Large intestine (tissue), 3 donors: ENCODE measurements at regions not wholly inside any gene's neighbourhood (a gene's known extent, or its start where the extent isn't known, plus 50 kb on each side); places are given as distances from the start of the nearest gene placed in this dataset.

Source experiments
- DNase-seq, 2 donors: peaks; one replicate each; pipeline versions ENCODE4 v3.0.0 to v3.0.0-alpha.2; 2013
- H3K27ac ChIP-seq: one replicate; pipeline ENCODE4 v1.5.1; 2013; ENCODE audit warnings: low read length
- H3K27me3 ChIP-seq: 2 replicates; pipeline ENCODE4 v1.6.1; 2013; ENCODE audit warnings: low read length; ENCODE audit not compliant: control insufficient read depth, insufficient read depth
- H3K36me3 ChIP-seq: 2 replicates; pipeline ENCODE4 v1.6.1; 2013; ENCODE audit warnings: low read length; ENCODE audit not compliant: control insufficient read depth, insufficient read depth
- H3K4me1 ChIP-seq: one replicate; pipeline ENCODE4 v1.6.1; 2013; ENCODE audit warnings: low read length; ENCODE audit not compliant: control insufficient read depth, insufficient read depth
- H3K4me3 ChIP-seq: one replicate; pipeline ENCODE4 v1.5.1; 2013; ENCODE audit warnings: low read length
- H3K9me3 ChIP-seq: one replicate; pipeline ENCODE4 v1.6.1; 2013; ENCODE audit warnings: mild to moderate bottlenecking, low read depth, low read length, moderate library complexity; ENCODE audit not compliant: control insufficient read depth
- WGBS: methylation state at CpG from one replicate; pipeline ENCODE4 v1.1.5; 2013; ENCODE audit warnings: low lambda C conversion rate; ENCODE audit not compliant: insufficient coverage; 5-methylcytosine and 5-hydroxymethylcytosine counted together

- Histone ChIP-seq H3K27ac (no peak overlapping the region), H3K36me3 (no peaks in the 10 kb centered on the region), H3K27me3 (no peaks in the 10 kb centered on the region), H3K9me3 (no peaks in the 10 kb centered on the region), H3K4me1 (no peaks in the 10 kb centered on the region), H3K4me3 (no peak overlapping the region)
- WGBS = no CpG with 5 or more reads among the region's 1 CpG
- no peak for DNase-seq
Measured at GRCh38 chr14:48738186-48738925, 847.8 kb downstream of the RPS29 start.

DNA sequence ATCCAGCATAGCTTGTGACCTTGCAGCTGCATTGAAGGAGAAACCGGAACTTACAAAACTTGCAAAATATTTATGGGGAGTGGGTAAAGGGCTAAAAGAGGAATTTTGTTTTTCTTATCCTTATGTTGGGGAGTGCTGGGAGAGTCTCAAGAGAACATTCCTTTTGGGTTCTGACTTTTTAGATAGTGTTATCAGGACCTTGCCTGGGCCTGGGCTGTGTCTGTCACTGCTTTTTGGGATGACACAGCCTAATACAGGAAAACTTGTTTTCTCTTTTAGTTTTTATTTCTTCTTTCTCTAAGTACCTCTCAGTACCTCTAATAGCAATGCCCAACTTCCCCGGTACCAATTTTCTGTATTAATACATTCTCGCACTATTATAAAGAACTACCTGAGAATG lies 850.6 kb downstream of the RPS29 start:
- WGBS = 100% methylated on average over 1 of the region's 3 CpGs
- H3K36me3 ChIP-seq = no peaks in the 10 kb centered on the region
- no peaks in the 10 kb centered on the region for H3K4me1 ChIP-seq
- H3K27me3 ChIP-seq = no peaks in the 10 kb centered on the region
- no peak for DNase-seq
- H3K9me3 ChIP-seq = no peaks in the 10 kb centered on the region
- H3K27ac ChIP-seq = no peak overlapping the region
- no peak overlapping the region for H3K4me3 ChIP-seq

DNA sequence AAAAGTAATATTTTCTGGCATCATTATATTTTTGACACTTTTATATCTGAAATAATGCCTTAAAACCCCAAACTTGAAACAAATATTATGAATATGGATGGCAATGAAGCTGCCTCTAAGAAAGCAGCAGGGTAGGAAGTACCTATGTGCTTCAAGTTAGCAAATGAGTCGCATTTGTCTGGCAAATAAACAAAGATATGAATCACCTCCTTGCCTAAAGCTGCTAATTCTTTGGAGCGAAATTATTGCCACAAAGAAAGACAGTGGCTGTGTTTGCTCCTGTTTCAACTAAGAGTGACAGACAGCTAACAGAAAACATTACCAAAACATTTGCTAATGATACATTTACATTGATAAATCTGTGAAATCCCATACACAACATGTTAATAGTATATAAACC lies 854.9 kb downstream of the RPS29 start:
- Histone ChIP-seq H3K9me3 (no peaks in the 10 kb centered on the region), H3K27me3 (no peaks in the 10 kb centered on the region), H3K4me3 (no peak overlapping the region), H3K4me1 (no peaks in the 10 kb centered on the region), H3K27ac (no peak overlapping the region), H3K36me3 (no peaks in the 10 kb centered on the region)
- no peak for DNase-seq
- WGBS = 20% methylated on average over 1 of the region's 2 CpGs

DNA sequence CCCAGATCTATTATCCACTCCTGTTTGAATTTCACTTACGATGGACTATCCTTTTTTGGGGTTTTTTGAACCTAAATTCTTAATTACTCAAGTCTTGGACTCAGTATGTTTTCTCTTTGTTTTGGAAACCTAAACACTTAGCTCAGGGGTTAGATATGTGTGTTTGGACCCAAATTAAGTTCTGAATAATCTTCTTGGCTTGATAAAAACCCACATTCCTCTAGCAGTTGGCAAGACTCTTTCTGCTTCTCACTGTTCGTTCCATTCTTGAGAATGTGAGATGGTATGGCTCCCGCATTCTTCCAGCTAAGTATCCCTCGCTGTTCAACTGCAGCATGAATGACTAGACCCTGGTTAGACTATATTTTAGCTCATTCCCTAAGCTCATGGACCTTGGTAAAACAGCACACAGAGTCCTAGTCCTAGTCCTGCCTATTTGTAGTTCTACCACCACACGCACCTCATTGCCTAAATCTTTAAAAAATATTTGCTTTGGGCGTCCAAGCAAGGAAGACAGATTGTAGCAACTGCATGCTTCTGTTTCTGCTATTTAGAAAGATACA lies 860.0 kb downstream of the RPS29 start:
- Histone ChIP-seq H3K4me3 (no peak overlapping the region), H3K27ac (no peak overlapping the region), H3K9me3 (no peaks in the 10 kb centered on the region), H3K36me3 (no peaks in the 10 kb centered on the region), H3K4me1 (no peaks in the 10 kb centered on the region), H3K27me3 (no peaks in the 10 kb centered on the region)
- WGBS = 77% methylated on average over 3 of the region's 6 CpGs
- no peak for DNase-seq

GRCh38 chr14:48725051-48725734 lies 861.0 kb downstream of the RPS29 start:
- H3K27ac ChIP-seq = no peak overlapping the region
- DNase-seq = no peak
- H3K4me1 ChIP-seq = no peaks in the 10 kb centered on the region
- 88% methylated on average over 4 of the region's 6 CpGs for WGBS
- no peaks in the 10 kb centered on the region for H3K27me3 ChIP-seq
- no peak overlapping the region for H3K4me3 ChIP-seq
- H3K36me3 ChIP-seq = no peaks in the 10 kb centered on the region
- no peaks in the 10 kb centered on the region for H3K9me3 ChIP-seq

- DNase-seq = no peak
- H3K9me3 ChIP-seq = no peaks in the 10 kb centered on the region
- H3K27ac ChIP-seq = no peak overlapping the region
- H3K4me3 ChIP-seq = no peak overlapping the region
- H3K4me1 ChIP-seq = no peaks in the 10 kb centered on the region
- H3K27me3 ChIP-seq = no peaks in the 10 kb centered on the region
- no peaks in the 10 kb centered on the region for H3K36me3 ChIP-seq
- no CpG with 5 or more reads among the region's 1 CpG for WGBS
Measured at GRCh38 chr14:48723841-48724495, 862.2 kb downstream of the RPS29 start.

GRCh38 chr14:48714366-48714765 lies 871.8 kb downstream of the RPS29 start:
- WGBS = no CpG with 5 or more reads among the region's 7 CpGs

DNA sequence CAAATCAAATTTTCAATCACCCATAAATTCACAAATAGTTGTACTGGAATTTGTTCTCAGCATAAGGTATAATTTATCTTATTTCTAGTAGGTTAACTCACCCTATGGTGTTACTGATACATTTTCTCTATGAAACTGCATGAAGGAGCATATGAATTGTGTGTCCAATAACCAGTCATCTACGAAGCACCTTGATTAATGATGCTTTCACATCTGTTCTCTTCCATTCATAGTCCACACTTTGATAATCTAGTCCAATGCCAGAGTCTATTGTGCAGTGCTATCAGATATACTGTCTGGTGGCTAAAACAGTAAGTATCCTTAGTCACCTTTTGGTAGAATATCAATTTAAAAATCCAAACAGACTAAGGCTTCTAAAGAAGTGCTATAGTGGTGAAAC lies 876.0 kb downstream of the RPS29 start:
- Histone ChIP-seq H3K4me3 (no peak overlapping the region), H3K27ac (no peak overlapping the region), H3K4me1 (no peaks in the 10 kb centered on the region), H3K36me3 (no peaks in the 10 kb centered on the region), H3K27me3 (no peaks in the 10 kb centered on the region), H3K9me3 (no peaks in the 10 kb centered on the region)
- DNase-seq = no peak
- WGBS = 60% methylated on average over 1 of the region's 1 CpG

More at GRCh38 chr14:48714366-48714765, 871.8 kb downstream of the RPS29 start:
- Histone ChIP-seq H3K27ac (no peak overlapping the region), H3K27me3 (no peaks in the 10 kb centered on the region), H3K36me3 (no peaks in the 10 kb centered on the region), H3K4me3 (no peak overlapping the region), H3K4me1 (no peaks in the 10 kb centered on the region), H3K9me3 (no peaks in the 10 kb centered on the region)
- DNase-seq = no peak

DNA sequence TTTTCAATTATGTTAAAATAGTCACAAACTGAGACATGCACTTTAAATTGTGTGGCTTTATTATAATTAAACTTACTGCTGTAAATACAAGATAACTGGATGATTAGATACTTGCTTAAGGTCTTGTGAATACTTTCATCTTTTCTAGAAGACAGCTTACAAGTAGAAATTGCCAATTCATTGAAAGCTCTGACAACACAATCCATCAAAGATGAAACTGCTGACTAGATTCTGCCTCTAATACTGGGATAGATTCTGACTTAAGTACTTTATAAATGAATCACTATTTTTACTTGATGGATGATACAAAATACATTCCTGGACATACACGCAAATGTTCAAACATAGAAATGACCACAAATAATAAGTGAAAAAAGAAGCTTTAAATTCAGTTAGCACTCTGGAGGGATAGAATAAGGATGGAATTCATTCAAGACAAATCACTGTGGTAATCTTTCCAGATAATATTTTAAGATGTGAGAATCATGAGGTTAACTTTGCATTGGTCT lies 876.8 kb downstream of the RPS29 start:
- H3K27me3 ChIP-seq = no peaks in the 10 kb centered on the region
- H3K4me3 ChIP-seq = no peak overlapping the region
- H3K27ac ChIP-seq = no peak overlapping the region
- DNase-seq = no peak
- no peaks in the 10 kb centered on the region for H3K9me3 ChIP-seq
- H3K36me3 ChIP-seq = no peaks in the 10 kb centered on the region
- no peaks in the 10 kb centered on the region for H3K4me1 ChIP-seq
- WGBS = 100% methylated on average over 1 of the region's 1 CpG

DNA sequence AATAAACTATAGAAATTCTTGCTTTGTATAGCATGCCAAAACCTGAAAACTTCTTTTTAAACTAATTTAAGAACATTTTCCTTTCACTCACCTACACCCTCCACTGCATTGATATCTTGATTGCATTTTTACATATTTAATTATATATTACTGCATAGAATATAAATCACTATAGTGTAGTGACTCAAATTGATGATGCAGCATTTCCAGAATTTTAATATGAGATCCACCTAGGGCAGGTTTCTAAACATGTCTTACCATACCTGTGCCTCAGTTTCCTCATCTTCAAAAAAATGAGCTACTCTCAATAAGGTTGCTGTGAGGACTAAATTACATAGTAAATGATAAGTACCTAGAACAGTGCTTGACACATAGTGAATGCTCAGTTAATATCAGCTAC lies 881.5 kb downstream of the RPS29 start:
- no peaks in the 10 kb centered on the region for H3K27me3 ChIP-seq
- DNase-seq = no peak
- no peak overlapping the region for H3K27ac ChIP-seq
- H3K4me1 ChIP-seq = no peaks in the 10 kb centered on the region
- no peak overlapping the region for H3K4me3 ChIP-seq
- no peaks in the 10 kb centered on the region for H3K9me3 ChIP-seq
- no peaks in the 10 kb centered on the region for H3K36me3 ChIP-seq
